GM18868 (cell line): ENCODE measurements at regions not wholly inside any gene's neighbourhood (a gene's known extent, or its start where the extent isn't known, plus 50 kb on each side); places are given as distances from the start of the nearest gene placed in this dataset.

Source experiments
- ATAC-seq: cut with Tn5 transposase; IDR thresholded peaks from one replicate; pipeline ENCODE4 v1.9.1; 2021; ENCODE audit warnings: mild to moderate bottlenecking, moderate library complexity; ENCODE audit not compliant: unreplicated experiment

DNA sequence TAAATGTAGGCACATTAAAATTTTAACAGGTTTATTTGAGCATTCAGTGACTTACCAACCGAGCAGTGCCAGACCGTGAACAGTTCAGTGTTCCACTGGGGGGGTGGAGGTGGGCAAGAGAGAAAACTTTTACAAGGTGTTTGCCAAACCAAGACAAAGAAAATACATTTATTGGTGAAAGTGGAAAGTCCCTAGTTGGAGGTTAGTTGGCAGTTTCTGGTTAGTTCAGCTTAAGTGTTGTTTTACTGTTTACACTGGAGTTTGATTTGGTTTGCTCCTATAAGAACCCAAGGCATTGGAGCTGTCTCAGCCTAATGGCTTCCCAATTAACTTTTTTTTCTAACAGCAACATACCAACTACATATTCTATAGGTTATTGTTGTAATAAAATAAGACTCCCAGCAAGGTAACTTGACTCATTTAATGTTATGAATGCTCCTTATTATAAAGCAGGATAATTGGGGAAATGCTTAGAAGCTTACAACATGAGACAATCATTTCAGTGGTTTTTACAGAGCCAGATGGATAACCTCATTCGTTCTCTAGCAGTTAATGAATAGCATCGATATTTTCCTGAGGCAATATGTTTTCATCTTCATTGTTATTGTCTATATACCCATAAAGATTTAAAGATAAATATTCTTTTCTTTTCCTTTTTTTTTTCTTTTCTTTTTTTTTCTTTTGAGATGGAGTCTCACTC lies 115.8 kb downstream of the ETNK1 start:
- ATAC-seq, result no peak

DNA sequence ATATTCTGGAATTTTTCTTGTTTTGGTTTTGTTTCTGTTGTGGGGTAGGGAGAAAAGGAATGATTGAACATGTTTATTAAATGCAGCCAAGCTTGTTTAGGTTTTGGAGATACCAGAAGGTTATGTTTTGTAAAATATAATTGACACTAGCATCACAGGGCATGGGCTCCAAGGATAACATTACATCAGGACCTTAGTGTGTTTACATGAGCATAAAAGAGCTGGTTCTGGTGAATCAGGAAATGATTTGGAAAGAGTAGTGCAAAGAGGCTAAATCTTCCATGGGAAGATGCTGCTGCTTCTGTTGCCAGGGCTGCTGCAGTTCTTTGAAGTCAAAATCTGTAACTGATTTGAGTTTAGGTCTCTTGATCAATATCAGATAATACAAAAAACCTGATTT lies 118.7 kb downstream of the ETNK1 start:
- no peak for ATAC-seq

DNA sequence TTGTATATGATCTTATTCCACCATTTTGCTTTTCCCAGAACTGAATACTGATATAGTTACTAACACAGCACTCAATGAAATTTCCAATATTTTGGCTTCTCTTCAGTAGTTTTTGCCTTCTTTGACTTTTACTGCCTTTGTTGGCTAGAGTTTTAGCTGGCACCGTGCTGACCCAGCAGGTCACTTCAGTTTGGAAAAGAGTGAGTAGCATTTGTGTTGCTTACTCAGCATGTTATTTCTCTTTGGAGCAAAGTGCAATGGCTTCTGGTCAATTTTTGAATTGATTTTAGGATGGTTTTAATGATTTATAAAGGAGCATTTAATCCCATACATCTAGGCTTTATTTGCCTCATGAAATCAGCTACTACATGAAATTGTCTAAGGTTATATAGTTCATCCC lies 119.2 kb downstream of the ETNK1 start:
- ATAC-seq, result no peak

DNA sequence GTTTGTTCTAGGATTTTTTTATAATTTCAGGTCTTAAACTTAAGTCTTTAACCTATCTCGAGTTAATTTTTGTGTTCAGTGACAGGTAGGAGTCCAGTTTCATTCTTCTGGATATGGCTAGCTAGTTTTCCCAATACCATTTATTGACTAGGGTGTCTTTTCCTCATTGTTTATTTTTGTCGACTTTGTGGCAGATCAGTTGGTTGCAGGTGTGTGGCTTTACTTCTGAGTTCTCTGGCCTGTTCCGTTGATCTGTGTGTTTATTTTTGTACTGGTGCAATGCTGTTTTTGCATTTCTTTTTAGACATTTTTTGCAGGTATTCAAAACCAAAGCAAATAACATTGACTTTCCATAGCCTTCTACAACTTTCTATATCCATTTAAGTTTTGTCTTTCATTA lies 121.7 kb downstream of the ETNK1 start:
- no peak for ATAC-seq

DNA sequence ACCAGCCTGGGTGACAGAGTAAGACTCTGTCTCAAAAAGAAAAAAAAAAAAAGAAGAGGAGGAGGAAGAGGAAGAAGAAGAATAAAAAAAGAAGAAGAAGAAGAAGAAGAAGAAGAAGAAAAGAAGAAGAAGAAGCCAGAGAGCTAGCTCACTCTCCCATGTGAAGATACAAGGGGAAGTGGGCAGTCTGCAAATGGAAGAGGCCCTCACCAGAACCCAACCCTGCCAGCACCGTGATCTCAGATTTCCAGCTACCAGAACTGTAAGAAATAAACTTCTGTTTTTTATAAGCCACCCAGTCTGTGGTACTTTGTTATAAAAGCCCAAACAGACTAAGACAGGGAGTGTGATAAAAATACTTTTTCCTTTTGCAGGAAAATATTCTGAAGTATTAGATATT lies 130.7 kb downstream of the ETNK1 start:
- ATAC-seq, result no peak

DNA sequence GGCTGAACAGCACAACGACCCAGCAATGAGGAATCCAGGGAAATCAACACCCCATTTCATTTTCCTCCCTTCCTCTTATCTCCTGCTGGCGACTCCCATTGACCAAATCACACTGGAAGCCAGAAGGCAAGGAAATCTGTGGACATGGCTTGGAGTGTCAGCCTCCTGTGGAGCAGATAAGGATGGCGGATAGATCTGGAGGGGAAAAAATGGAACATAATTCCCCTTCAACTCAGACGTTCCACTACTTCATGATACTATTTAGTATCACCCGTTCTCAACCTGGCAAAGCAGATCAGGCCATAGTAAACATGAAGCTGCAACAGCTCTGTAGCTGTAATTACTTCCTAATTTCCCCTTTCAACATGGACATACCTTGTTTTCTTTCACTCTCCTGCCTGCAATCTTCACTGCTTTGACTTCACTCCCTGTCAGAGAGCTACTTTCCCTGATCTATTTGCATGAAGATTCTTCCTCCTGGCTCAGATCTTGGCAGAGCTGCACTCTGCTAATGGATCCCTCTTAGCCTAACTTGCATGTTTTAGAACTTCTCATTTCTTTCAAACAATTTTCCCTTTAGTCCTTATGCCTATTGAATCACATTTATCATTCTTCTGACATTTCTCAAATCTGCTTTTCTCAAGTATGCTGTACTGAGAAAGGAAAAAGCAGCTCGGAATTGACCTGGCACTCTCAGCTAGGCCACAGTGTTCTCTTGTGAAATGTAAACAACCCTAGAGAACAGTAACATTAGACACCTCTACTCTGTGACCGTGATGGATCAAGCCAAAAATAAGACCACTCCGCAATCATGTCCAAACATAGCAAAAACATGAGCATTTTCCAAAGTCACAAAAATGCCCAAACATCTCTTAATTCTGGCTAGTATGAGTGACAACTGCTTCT lies 135.1 kb downstream of the ETNK1 start:
- no peak for ATAC-seq

DNA sequence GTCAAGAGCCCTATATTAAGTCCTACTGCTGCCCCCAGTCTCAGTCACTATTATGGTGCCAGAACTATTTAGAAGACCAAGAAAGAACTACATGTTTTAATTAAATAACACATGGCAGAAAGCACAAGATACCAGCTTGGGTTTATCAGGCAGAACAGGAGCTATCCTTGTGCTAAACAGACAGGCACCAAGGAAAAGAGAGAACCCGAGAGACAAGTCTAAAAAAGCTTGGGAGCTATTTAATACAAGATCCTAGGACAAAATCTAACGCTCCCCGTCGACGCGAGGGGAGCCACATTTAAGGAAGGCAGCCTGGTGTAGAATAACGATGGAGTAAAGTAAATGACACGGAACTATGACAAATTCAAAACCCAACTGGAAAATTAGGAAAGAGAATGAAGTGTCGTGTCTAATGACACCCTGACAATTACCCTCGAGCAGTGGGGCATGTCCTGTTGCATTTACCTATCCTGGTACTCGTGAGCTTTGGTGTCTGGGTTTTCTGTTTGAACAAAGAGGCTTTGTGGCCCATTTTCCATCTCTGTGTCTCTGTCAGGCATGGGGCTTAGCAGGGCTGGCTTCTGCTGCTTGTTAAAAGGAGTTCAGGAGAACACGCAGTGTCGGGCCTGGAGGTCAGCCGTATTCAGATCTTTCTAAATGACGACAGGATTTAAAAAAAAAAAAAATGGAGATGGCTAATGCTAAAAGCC lies 140.6 kb downstream of the ETNK1 start:
- ATAC-seq, result no peak

DNA sequence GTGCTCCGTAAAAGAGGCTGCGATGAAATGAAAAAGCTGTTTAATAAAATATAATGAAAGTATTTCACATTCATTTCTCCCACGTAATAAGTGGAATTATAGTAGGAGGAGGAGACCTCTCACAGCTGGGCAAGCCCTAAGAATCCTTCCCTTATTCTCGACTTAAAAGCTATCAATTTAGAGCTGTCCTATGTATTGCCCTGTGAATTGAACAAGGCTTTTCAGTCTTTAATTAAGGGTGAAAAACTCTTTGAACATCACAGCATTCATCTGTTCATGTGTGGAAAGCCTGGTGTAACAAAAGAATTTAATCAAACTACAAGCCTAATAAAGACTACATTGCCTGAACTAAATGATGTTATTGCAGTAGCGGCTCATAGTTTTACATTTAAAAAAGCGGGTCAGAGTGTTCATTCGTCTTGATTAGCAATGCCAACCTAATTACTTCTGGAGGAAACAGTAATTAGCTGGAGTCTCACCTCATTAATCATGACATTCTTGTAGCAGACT lies 142.0 kb downstream of the ETNK1 start:
- ATAC-seq, result no peak

DNA sequence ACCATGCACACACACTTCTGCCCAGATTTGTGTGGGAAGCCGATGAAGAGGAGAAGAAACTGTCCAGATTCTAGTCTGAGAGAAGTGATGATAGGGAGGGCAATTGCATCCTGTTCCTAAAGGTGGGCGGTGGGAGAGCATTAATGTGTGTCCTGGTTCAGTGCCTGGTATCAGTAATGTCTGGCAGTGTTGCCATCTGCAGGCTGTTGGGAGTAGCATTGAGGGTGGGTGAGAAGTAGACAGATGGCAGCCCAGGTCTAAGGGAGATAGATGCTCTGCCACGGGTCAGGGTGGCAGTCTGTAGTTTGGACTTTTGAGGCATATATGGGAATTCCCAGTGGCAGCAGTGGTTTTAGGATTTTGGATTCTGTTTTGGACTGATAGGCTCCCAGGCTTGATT lies 156.4 kb downstream of the ETNK1 start:
- no peak for ATAC-seq

DNA sequence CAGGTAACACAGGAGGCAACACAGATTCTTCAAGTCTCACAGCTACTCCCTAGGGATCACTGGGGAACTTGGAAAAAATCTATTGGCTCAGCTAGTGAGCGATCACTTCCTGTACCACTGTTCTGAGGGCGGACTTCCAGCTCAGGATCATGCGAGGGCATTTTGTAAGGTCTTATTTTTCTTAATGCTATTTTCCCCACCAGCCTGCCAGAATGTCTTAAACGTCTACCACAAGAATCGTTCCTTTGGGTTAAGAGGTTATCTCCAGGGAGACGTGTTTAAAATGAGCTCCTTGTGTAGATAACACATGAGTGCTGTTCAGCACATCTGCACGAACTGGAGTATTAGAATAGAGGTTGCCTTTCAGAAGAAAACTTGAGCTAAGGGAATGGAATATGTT lies 162.6 kb downstream of the ETNK1 start:
- ATAC-seq, result no peak

DNA sequence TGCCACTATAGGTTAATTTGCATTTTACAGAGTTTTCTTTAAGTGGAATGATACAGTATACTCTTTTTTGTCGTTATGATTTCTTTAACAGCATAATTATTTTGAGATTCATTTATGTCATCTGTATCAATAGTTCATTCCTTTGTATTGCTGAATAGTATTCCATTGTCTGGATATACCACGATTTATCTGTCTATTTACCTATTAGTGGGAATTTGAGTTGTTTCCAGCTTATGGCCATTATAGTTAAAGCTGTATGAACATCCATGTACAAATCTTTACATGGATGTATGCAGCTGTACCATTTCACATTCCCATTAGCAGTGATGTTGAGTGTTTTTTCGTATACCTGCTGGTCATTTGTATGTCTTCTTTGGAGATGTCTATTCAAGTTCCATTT lies 163.9 kb downstream of the ETNK1 start:
- ATAC-seq, result no peak

DNA sequence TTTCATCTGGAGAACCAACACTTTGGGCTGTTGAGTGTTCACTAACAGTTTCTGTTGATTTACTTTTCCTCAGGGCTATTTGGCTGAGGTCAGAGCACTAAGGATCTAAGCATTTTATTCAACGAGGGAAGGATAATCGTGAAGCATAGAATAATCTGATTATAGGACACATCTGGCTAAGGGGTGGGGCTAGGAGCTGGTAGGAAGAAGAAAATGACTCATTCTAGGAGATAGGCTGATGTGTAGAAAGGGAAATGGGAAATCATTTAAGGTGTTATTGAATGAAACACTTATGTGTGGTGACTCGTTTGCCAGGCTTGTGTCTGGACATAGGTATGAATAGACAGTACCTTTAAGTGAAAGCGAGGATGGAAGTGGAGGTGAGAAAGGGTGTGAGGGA lies 167.2 kb downstream of the ETNK1 start:
- no peak for ATAC-seq

DNA sequence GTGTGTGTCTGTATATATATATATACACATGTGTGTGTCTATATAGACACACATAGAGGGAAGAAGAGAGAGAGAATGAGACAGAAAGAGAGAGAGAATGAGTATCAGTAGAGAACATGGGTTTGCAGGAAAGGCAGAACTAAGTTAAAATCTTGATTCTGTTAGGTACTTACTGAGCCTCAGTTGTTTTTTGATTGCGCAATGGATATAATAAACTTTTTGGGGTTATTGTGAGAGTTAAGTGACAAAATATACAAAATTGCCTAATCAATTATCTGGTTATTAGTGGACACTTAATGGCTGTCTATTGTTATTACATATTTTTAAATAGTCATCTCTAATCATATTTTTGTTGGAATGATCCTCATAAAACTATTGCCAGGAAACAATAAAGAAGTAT lies 169.0 kb downstream of the ETNK1 start:
- ATAC-seq, result no peak

DNA sequence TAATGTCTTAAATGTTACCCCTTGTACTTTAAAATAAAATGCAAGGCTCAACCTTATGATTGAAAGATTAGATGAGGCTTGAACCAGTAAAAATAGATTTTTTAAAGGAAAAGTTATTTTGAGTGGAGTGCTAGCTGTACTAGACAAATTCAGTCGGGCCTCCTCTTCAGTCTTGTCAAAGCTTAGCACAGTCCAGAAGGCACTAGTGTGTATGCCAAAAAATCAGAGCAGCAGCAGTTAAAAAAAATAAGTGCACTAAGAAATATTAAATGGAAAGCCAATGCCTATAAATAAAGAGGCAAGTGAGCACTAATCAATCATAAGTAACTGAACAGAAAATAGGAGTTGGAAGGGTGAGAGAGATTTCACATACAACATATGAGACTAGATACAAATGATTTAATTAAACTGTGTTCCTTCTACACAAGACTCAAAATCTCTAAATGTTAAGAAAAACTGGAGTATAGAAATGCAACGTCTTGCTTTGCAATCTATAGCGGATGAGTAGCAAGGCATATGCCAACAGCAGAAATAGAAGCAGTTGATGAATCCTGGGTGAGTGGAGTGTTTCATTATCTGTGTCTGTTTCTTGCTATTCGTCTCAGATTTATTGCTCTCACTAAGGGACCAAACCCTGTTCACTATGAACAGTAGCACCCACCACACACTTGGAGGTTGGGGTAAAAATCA lies 172.1 kb downstream of the ETNK1 start:
- ATAC-seq, result no peak

DNA sequence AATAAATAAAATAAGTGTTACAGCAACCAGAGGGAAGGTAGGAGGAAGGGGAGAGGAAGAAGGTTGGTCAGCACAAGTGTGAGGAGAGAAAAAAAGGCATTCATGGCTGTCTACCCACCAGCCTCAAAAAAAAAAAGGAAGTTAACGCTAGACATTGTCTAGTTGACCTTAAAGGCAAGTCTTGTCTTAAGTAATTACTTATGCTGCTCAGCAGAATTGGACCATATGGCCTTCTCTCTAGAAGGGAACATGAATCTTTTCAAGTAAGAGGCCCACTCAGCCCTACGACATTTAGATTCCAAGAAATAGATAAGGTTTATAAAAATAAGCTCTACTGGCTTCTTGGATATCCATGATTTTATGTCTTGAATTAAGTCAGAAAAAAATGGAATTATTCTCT lies 172.7 kb downstream of the ETNK1 start:
- ATAC-seq, result no peak

DNA sequence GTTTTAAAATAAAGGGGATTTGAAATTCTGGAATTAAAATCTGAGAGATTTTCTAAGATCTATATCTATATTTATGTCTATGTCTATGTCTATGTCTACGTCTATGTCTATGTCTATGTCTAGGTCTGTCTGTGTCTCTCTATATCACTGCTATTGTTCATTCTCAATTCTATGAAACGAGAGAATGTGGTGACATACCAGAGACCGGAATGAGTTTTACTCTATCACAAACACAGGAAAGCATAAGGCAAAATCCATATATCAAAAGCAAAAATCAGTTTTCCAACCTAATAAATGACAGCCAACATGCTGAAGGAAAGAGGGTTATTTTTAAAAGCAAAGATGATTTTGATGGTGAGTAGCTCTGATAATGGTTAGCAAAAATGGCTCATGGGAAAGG lies 173.1 kb downstream of the ETNK1 start:
- no peak for ATAC-seq

DNA sequence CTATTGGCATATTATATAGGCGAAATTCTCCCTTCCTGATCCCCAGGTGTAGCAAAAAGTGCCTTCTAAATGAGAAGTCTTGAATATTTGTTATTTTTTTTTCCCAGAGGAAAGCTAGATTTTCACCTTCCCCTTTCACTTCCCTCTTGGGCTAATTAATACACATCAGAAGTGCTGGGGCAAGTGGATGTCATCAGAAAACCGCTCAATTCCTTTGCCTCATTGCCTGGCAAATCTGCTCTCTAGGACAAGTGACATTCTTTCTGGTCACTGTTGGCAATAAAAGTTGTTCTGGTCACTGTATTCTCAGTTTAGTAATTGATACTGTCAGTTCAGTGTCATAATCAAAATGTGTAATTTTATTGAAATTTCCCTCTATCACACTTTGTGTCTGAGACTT lies 174.5 kb downstream of the ETNK1 start:
- no peak for ATAC-seq

DNA sequence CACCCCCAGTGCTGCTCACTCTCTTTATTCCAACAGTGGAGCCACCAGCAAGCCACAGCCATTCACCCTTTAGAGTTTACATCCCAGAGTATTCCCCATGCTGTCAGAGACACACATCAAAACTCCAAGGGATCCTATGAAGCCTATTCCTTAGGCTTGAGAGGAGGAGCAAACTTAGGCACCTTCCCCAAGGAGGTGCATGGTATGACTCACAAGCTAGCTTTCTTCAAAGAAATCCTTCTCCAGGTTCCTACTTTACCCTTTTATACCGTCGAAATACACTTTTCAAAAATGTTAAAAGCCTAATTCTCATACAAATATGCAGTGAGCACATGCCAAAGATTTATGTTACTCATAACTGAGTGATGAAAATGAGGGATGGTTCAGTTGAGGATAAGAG lies 175.4 kb downstream of the ETNK1 start:
- no peak for ATAC-seq

DNA sequence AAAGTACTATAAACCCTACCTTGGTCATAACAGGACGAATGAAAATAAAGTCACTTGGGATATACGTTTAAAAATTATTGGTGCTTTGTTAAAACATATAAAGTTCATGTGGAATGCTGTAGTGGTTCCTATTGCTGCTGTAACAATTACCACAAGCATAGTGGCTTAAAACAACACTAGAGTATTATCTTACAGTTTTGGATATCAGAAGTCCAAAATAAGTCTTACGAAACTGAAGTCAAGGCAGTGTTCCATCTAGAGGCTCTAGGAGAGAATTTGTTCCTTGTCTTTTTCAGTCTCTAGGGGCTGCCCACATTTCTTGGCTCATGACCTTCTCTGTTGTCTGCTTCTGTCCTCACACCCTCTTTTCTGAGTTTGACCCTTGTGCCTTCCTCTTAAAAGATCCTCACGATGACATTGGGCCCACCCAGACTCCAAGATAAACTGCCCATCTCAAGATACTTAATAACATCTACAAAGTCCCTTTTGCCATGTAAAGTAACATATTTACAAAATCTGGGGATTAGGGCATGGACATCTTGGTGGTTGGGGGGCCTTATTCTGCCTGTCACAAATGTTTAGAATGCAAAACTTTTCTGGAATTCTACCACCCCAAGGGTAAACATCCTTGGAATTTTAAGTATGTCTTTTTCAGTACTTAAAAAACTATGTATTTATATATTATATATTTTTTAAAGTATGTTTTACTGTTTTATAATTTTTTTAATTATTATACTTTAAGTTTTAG lies 178.1 kb downstream of the ETNK1 start:
- ATAC-seq, result no peak

DNA sequence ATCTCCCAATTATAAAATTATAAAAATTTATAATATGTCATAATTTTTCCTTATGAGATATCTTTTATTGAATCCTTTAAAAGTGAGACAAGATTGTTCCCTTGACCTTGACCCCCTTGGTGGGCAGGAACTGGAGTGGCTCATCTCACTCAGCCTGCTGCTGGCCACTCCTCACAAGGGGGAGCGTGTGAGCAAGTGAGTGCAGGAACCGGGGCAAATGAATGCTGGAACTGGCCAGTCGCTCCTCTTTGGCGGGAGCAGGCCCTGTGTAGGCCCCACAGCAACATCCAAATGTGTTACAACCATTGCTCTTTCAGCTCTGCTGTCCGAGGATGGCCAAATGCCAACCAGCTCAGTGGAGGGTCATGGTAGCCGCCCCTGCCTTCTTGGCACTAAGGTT lies 178.8 kb downstream of the ETNK1 start:
- ATAC-seq, result no peak
